ENCODE measurements at regions not wholly inside any gene's neighbourhood (a gene's known extent, or its start where the extent isn't known, plus 50 kb on each side); places are given as distances from the start of the nearest gene placed in this dataset.

- Mint-ChIP-seq H3K9me3 (peaks cover 13% of the 10 kb centered on the region), H3K27me3 (peaks cover 24% of the 10 kb centered on the region), H3K4me1 (no peaks in the 10 kb centered on the region), H3K27ac (no peak overlapping the region), H3K36me3 (ENCODE audit: low read depth) (no peaks in the 10 kb centered on the region), H3K4me3 (no peak overlapping the region)
- no peak for TF ChIP-seq CTCF (IDR thresholded peaks at IDR 0.05)
- ChIA-PET CTCF (no interaction called here), POLR2A (no interaction called here)
- ATAC-seq (ENCODE audit: low read depth) (no peak), DNase-seq (no peak)
- intact Hi-C loops (cut with micrococcal nuclease), result no loop called here
Measured at GRCh38 chr17:73968680-73969079, 234.8 kb upstream of the RPL38 start.

- intact Hi-C loops (cut with micrococcal nuclease), result no loop called here
- CTCF ChIA-PET, result no interaction called here
- DNase-seq, result no peak
- Mint-ChIP-seq H3K27me3 (peaks cover 22% of the 10 kb centered on the region), H3K4me3 (no peak overlapping the region), H3K4me1 (no peaks in the 10 kb centered on the region), H3K9me3 (peaks cover 4% of the 10 kb centered on the region), H3K36me3 (ENCODE audit: low read depth) (no peaks in the 10 kb centered on the region), H3K27ac (no peak overlapping the region)
- TF ChIP-seq CTCF (IDR thresholded peaks at IDR 0.05), result no peak
- ATAC-seq (ENCODE audit: low read depth), result no peak
- POLR2A ChIA-PET, result no interaction called here
Measured at GRCh38 chr17:73969956-73970355, 233.5 kb upstream of the RPL38 start.

GRCh38 chr17:73971127-73971526 lies 232.4 kb upstream of the RPL38 start:
- ChIA-PET POLR2A (no interaction called here), CTCF (no interaction called here)
- Mint-ChIP-seq H3K9me3 (no peaks in the 10 kb centered on the region), H3K4me1 (no peaks in the 10 kb centered on the region), H3K36me3 (ENCODE audit: low read depth) (no peaks in the 10 kb centered on the region), H3K27ac (no peak overlapping the region), H3K27me3 (peaks cover 18% of the 10 kb centered on the region), H3K4me3 (no peak overlapping the region)
- TF ChIP-seq CTCF (IDR thresholded peaks at IDR 0.05), result no peak
- ATAC-seq (ENCODE audit: low read depth), result no peak
- intact Hi-C loops (cut with micrococcal nuclease), result no loop called here
- no peak for DNase-seq

- Mint-ChIP-seq H3K27me3 (peaks cover 18% of the 10 kb centered on the region), H3K36me3 (ENCODE audit: low read depth) (no peaks in the 10 kb centered on the region), H3K4me3 (no peak overlapping the region), H3K4me1 (no peaks in the 10 kb centered on the region), H3K27ac (no peak overlapping the region), H3K9me3 (no peaks in the 10 kb centered on the region)
- intact Hi-C loops (cut with micrococcal nuclease), result no loop called here
- ChIA-PET CTCF (no interaction called here), POLR2A (no interaction called here)
- TF ChIP-seq CTCF (IDR thresholded peaks at IDR 0.05), result no peak
- ATAC-seq (ENCODE audit: low read depth), result no peak
- no peak for DNase-seq
Measured at GRCh38 chr17:73972056-73972455, 231.4 kb upstream of the RPL38 start.

- Mint-ChIP-seq H3K4me1 (no peaks in the 10 kb centered on the region), H3K36me3 (ENCODE audit: low read depth) (no peaks in the 10 kb centered on the region), H3K27ac (no peak overlapping the region), H3K4me3 (no peak overlapping the region), H3K27me3 (peaks cover 19% of the 10 kb centered on the region), H3K9me3 (no peaks in the 10 kb centered on the region)
- ATAC-seq (ENCODE audit: low read depth) (no peak), DNase-seq (no peak)
- TF ChIP-seq CTCF (IDR thresholded peaks at IDR 0.05), result no peak
- intact Hi-C loops (cut with micrococcal nuclease), result no loop called here
- POLR2A ChIA-PET, result no interaction called here
- CTCF ChIA-PET, result no interaction called here
Measured at GRCh38 chr17:73972901-73973300, 230.6 kb upstream of the RPL38 start.
